ENCODE measurements at regions not wholly inside any gene's neighbourhood (a gene's known extent, or its start where the extent isn't known, plus 50 kb on each side); places are given as distances from the start of the nearest gene placed in this dataset.

DNA sequence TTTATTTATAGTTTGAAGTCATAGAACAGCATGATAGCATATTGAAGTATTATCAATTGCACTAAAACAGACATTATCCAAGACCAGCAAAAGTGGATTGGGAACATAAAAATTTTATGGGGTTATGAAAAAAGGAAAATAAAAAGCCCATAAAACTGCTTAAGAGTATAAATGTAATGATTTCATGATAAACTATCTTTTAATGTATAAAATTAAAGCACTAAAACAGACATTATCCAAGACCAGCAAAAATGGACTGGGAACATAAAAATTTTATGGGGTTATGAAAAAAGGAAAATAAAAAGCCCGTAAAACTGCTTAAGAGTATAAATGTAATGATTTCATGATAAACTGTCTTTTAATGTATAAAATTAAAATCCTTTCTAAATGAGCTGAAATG is 119.0 kb upstream of the DAPK1 start:
- TF ChIP-seq CTCF (IDR thresholded peaks at IDR 0.05) (no peak), POLR2A (IDR thresholded peaks at IDR 0.05) (no peak)
